ENCODE measurements at regions not wholly inside any gene's neighbourhood (a gene's known extent, or its start where the extent isn't known, plus 50 kb on each side); places are given as distances from the start of the nearest gene placed in this dataset.

DNA sequence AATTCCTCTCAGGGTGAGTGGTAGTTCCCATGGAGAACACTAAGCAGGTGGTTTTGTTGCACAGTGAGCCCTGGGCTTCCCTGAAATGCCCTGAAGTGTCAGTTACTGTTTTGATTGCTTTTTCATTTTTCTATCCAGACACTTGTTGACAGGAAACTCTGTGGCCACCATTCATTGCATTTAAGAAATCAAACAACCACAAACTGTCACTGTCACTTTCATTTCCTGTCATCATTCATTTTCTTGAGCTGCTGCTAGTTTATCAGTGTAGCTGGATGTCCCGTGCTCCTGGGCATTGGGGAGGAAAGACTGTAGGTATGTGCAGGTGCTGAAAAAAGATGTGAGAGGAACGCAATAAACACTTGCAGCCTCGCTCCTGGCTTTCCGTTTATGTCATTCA lies 891.6 kb upstream of the ZEB2 start:
- TF ChIP-seq, protein P1, sequence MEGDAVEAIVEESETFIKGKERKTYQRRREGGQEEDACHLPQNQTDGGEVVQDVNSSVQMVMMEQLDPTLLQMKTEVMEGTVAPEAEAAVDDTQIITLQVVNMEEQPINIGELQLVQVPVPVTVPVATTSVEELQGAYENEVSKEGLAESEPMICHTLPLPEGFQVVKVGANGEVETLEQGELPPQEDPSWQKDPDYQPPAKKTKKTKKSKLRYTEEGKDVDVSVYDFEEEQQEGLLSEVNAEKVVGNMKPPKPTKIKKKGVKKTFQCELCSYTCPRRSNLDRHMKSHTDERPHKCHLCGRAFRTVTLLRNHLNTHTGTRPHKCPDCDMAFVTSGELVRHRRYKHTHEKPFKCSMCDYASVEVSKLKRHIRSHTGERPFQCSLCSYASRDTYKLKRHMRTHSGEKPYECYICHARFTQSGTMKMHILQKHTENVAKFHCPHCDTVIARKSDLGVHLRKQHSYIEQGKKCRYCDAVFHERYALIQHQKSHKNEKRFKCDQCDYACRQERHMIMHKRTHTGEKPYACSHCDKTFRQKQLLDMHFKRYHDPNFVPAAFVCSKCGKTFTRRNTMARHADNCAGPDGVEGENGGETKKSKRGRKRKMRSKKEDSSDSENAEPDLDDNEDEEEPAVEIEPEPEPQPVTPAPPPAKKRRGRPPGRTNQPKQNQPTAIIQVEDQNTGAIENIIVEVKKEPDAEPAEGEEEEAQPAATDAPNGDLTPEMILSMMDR (IDR thresholded peaks at IDR 0.05) = no peak
- TF ChIP-seq EZH2 (IDR thresholded peaks at IDR 0.05; ENCODE audit: borderline replicate concordance, insufficient read depth, low read depth, low read length, poor library complexity, severe bottlenecking) = no peak
